Karpas-422 (cell line): ENCODE measurements at regions not wholly inside any gene's neighbourhood (a gene's known extent, or its start where the extent isn't known, plus 50 kb on each side); places are given as distances from the start of the nearest gene placed in this dataset.
"Not testable (repeated sequence)": the region's sequence is repeated elsewhere in the genome, so short reads cannot be mapped to it uniquely, and the experiment has no call there.

ENCODE experiments used
- DNase-seq: peaks from one replicate; pipeline ENCODE4 v3.0.0-alpha.2; 2015
- H2AFZ ChIP-seq: fragments of 200-600 bp; sonication (generic); 2 replicates; pipeline ENCODE4 v1.6.1; 2014; ENCODE audit warnings: antibody characterized with exemption, low read length, mixed read lengths
- H3K27ac ChIP-seq: fragments of 200-600 bp; sonication (generic); 2 replicates; pipeline ENCODE4 v1.5.1; 2014; ENCODE audit warnings: mild to moderate bottlenecking, low read length, moderate library complexity
- H3K27me3 ChIP-seq: fragments of 200-600 bp; sonication (generic); 2 replicates; pipeline ENCODE4 v1.6.1; 2014; ENCODE audit warnings: low read length, mixed read lengths
- H3K36me3 ChIP-seq: fragments of 200-600 bp; sonication (generic); 2 replicates; pipeline ENCODE4 v1.6.1; 2014; ENCODE audit warnings: low read length, mixed read lengths; ENCODE audit not compliant: insufficient read depth
- H3K4me1 ChIP-seq: fragments of 200-600 bp; sonication (generic); 2 replicates; pipeline ENCODE4 v1.6.1; 2014; ENCODE audit warnings: mild to moderate bottlenecking, low read length, mixed read lengths
- H3K4me2 ChIP-seq: fragments of 200-600 bp; sonication (generic); 2 replicates; pipeline ENCODE4 v1.6.1; 2014; ENCODE audit warnings: low read length, low read depth, mild to moderate bottlenecking; ENCODE audit not compliant: poor library complexity, severe bottlenecking
- H3K4me3 ChIP-seq: fragments of 200-600 bp; sonication (generic); 2 replicates; pipeline ENCODE4 v1.5.1; 2014; ENCODE audit warnings: mild to moderate bottlenecking, antibody characterized with exemption, low read length, mixed read lengths
- H3K79me2 ChIP-seq: fragments of 200-600 bp; sonication (generic); 2 replicates; pipeline ENCODE4 v1.6.1; 2014; ENCODE audit warnings: mild to moderate bottlenecking, low read length, mixed read lengths
- H3K9ac ChIP-seq: fragments of 200-600 bp; sonication (generic); 2 replicates; pipeline ENCODE4 v1.6.0; 2014; ENCODE audit warnings: low read length
- H3K9me2 ChIP-seq: fragments of 200-600 bp; sonication (generic), shearing (Covaris generic); replicated peaks from 2 replicates; pipeline ENCODE4 v1.6.0; 2014; ENCODE audit warnings: mild to moderate bottlenecking, low read length, moderate library complexity; ENCODE audit not compliant: insufficient read depth
- H3K9me3 ChIP-seq: fragments of 300-700, 200-600 bp; sonication (generic); 2 replicates; pipeline ENCODE4 v1.6.1; 2014; ENCODE audit warnings: low read length, mixed read lengths
- H4K20me1 ChIP-seq: fragments of 200-600 bp; sonication (generic); 2 replicates; pipeline ENCODE4 v1.6.1; 2014; ENCODE audit warnings: mild to moderate bottlenecking, antibody characterized with exemption, low read length, low read depth; ENCODE audit not compliant: insufficient read depth

GRCh38 chr16:29114989-29115801, 130.3 kb downstream of the LAT start:
- H3K4me3 ChIP-seq, H3K27me3 ChIP-seq, H3K9me2 ChIP-seq, H4K20me1 ChIP-seq, H3K4me2 ChIP-seq, H3K27ac ChIP-seq, H2AFZ ChIP-seq, H3K9ac ChIP-seq, H3K4me1 ChIP-seq, H3K9me3 ChIP-seq: not testable (repeated sequence)
- peak; percentile 40 for DNase-seq
- Histone ChIP-seq H3K79me2 (peaks cover 30% of the 10 kb centered on the region), H3K36me3 (peaks cover 16% of the 10 kb centered on the region)

GRCh38 chr16:29114574-29114973, 129.7 kb downstream of the LAT start:
- Histone ChIP-seq H4K20me1 (no peaks in the 10 kb centered on the region), H3K27ac (no peak overlapping the region), H3K9ac (no peak overlapping the region), H3K4me2 (no peak overlapping the region), H3K4me3 (no peak overlapping the region), H3K36me3 (peaks cover 17% of the 10 kb centered on the region), H3K79me2 (peaks cover 30% of the 10 kb centered on the region), H3K4me1 (peaks cover 4% of the 10 kb centered on the region; the same call in 1 of the 2 replicates), H3K9me3 (no peaks in the 10 kb centered on the region), H3K27me3 (no peaks in the 10 kb centered on the region), H2AFZ (no peak overlapping the region), H3K9me2 (no peaks in the 10 kb centered on the region)
- no peak for DNase-seq

- not testable (repeated sequence) for H3K9me2 ChIP-seq, H3K4me1 ChIP-seq, DNase-seq, H2AFZ ChIP-seq, H3K4me3 ChIP-seq, H3K9me3 ChIP-seq, H3K9ac ChIP-seq, H3K27ac ChIP-seq, H4K20me1 ChIP-seq, H3K4me2 ChIP-seq, H3K27me3 ChIP-seq
- peaks cover 23% of the 10 kb centered on the region for H3K79me2 ChIP-seq
- peaks cover 17% of the 10 kb centered on the region for H3K36me3 ChIP-seq
Measured at GRCh38 chr16:29113446-29113845, 128.6 kb downstream of the LAT start.

GRCh38 chr16:29112755-29113347, 128.0 kb downstream of the LAT start:
- Histone ChIP-seq H3K27ac (no peak overlapping the region), H3K36me3 (peaks cover 17% of the 10 kb centered on the region), H3K9me2 (no peaks in the 10 kb centered on the region), H2AFZ (no peak overlapping the region), H3K4me1 (peaks cover 4% of the 10 kb centered on the region; the same call in 1 of the 2 replicates), H3K27me3 (no peaks in the 10 kb centered on the region), H3K4me3 (no peak overlapping the region), H4K20me1 (no peaks in the 10 kb centered on the region), H3K9me3 (no peaks in the 10 kb centered on the region), H3K4me2 (no peak overlapping the region), H3K79me2 (peaks cover 18% of the 10 kb centered on the region), H3K9ac (no peak overlapping the region)
- no peak for DNase-seq

- Histone ChIP-seq H3K36me3 (peaks cover 15% of the 10 kb centered on the region; the same call in 1 of the 2 replicates), H3K79me2 (peaks cover 15% of the 10 kb centered on the region)
- not testable (repeated sequence) for DNase-seq, H4K20me1 ChIP-seq, H3K9me3 ChIP-seq, H3K27me3 ChIP-seq, H3K4me3 ChIP-seq, H2AFZ ChIP-seq, H3K9ac ChIP-seq, H3K27ac ChIP-seq, H3K4me2 ChIP-seq, H3K9me2 ChIP-seq, H3K4me1 ChIP-seq
Measured at GRCh38 chr16:29111901-29112680, 127.2 kb downstream of the LAT start.

GRCh38 chr16:29111421-29111820, 126.6 kb downstream of the LAT start:
- H3K9me2 ChIP-seq = no peaks in the 10 kb centered on the region
- H3K9me3 ChIP-seq = no peaks in the 10 kb centered on the region
- no peaks in the 10 kb centered on the region for H3K27me3 ChIP-seq
- no peaks in the 10 kb centered on the region for H4K20me1 ChIP-seq
- peaks cover 4% of the 10 kb centered on the region; the same call in 1 of the 2 replicates for H3K4me1 ChIP-seq
- H3K79me2 ChIP-seq = peaks cover 9% of the 10 kb centered on the region
- H3K4me3 ChIP-seq = no peak overlapping the region
- peaks cover 11% of the 10 kb centered on the region; the same call in 1 of the 2 replicates for H3K36me3 ChIP-seq
- no peak for DNase-seq
- H3K4me2 ChIP-seq = no peak overlapping the region
- no peak overlapping the region for H3K27ac ChIP-seq
- H2AFZ ChIP-seq = no peak overlapping the region
- H3K9ac ChIP-seq = no peak overlapping the region

GRCh38 chr16:29108625-29109169, 123.8 kb downstream of the LAT start:
- H3K9me3 ChIP-seq, H2AFZ ChIP-seq, H3K4me3 ChIP-seq, H3K4me2 ChIP-seq, H3K36me3 ChIP-seq, H4K20me1 ChIP-seq, H3K9me2 ChIP-seq, H3K9ac ChIP-seq, DNase-seq, H3K27ac ChIP-seq, H3K4me1 ChIP-seq, H3K27me3 ChIP-seq, H3K79me2 ChIP-seq: not testable (repeated sequence)

- H3K27me3 ChIP-seq = no peaks in the 10 kb centered on the region
- no peaks in the 10 kb centered on the region for H3K79me2 ChIP-seq
- no peaks in the 10 kb centered on the region for H3K4me1 ChIP-seq
- H3K36me3 ChIP-seq = peaks cover 4% of the 10 kb centered on the region; the same call in 1 of the 2 replicates
- H3K9me2 ChIP-seq = no peaks in the 10 kb centered on the region
- no peak overlapping the region for H3K27ac ChIP-seq
- no peak overlapping the region for H3K4me2 ChIP-seq
- no peak overlapping the region for H2AFZ ChIP-seq
- H4K20me1 ChIP-seq = no peaks in the 10 kb centered on the region
- no peak overlapping the region for H3K9ac ChIP-seq
- no peaks in the 10 kb centered on the region for H3K9me3 ChIP-seq
- DNase-seq = no peak
- H3K4me3 ChIP-seq = no peak overlapping the region
Measured at GRCh38 chr16:29107299-29107698, 122.4 kb downstream of the LAT start.
